ENCODE measurements at regions not wholly inside any gene's neighbourhood (a gene's known extent, or its start where the extent isn't known, plus 50 kb on each side); places are given as distances from the start of the nearest gene placed in this dataset.

GRCh38 chr1:104392552-104392951, 642.9 kb downstream of the AMY1C start:
- TF ChIP-seq CTCF (IDR thresholded peaks at IDR 0.05) (no peak), EP300 (IDR thresholded peaks at IDR 0.05) (no peak), POLR2AphosphoS5 (IDR thresholded peaks at IDR 0.05) (no peak), POLR2A (IDR thresholded peaks at IDR 0.05) (no peak)
